OCI-LY1 (cell line): ENCODE measurements at regions not wholly inside any gene's neighbourhood (a gene's known extent, or its start where the extent isn't known, plus 50 kb on each side); places are given as distances from the start of the nearest gene placed in this dataset.

Experiments used
- H2AFZ ChIP-seq: fragments of 200-600 bp; sonication (generic), shearing (Covaris generic); 2 replicates; pipeline ENCODE4 v1.6.0; 2014; ENCODE audit warnings: antibody characterized with exemption, mild to moderate bottlenecking, low read length
- H3F3A ChIP-seq: fragments of 200-600 bp; sonication (generic), shearing (Covaris generic); 2 replicates; pipeline ENCODE4 v1.6.0; 2014; ENCODE audit warnings: mild to moderate bottlenecking, antibody characterized with exemption, low read length, moderate library complexity; ENCODE audit not compliant: insufficient read depth
- H3K27ac ChIP-seq: fragments of 200-600 bp; sonication (generic); 2 replicates; pipeline ENCODE4 v1.5.1; 2014; ENCODE audit warnings: low read length, mixed run types, mild to moderate bottlenecking, low read depth; ENCODE audit not compliant: poor library complexity, severe bottlenecking
- H3K27me3 ChIP-seq: fragments of 200-600 bp; sonication (generic); 2 replicates; pipeline ENCODE4 v1.6.0; 2014; ENCODE audit warnings: antibody characterized with exemption, mild to moderate bottlenecking, low read length, moderate library complexity; ENCODE audit not compliant: insufficient read depth
- H3K36me3 ChIP-seq: fragments of 200-600 bp; sonication (generic); 2 replicates; pipeline ENCODE4 v1.6.1; 2014; ENCODE audit warnings: mild to moderate bottlenecking, antibody characterized with exemption, low read length, moderate library complexity, mixed read lengths; ENCODE audit not compliant: insufficient read depth
- H3K4me1 ChIP-seq: fragments of 200-600 bp; sonication (generic); 2 replicates; pipeline ENCODE4 v1.5.1; 2014; ENCODE audit warnings: mild to moderate bottlenecking, low read length, moderate library complexity; ENCODE audit not compliant: insufficient read depth, severe bottlenecking
- H3K4me2 ChIP-seq: fragments of 200-600 bp; sonication (generic), shearing (Covaris generic); 2 replicates; pipeline ENCODE4 v1.6.1; 2014; ENCODE audit warnings: low read length
- H3K4me3 ChIP-seq: fragments of 200-600 bp; sonication (generic); 2 replicates; pipeline ENCODE4 v1.5.1; 2014; ENCODE audit warnings: low read length, low read depth, mild to moderate bottlenecking, mixed read lengths; ENCODE audit not compliant: poor library complexity, severe bottlenecking
- H3K79me2 ChIP-seq: fragments of 200-600 bp; shearing (Covaris generic); 2 replicates; pipeline ENCODE4 v1.6.1; 2016; ENCODE audit warnings: mixed run types, low read length, mixed read lengths; ENCODE audit not compliant: insufficient read depth
- H3K9ac ChIP-seq: fragments of 200-600 bp; sonication (generic), shearing (Covaris generic); 2 replicates; pipeline ENCODE4 v1.6.1; 2014; ENCODE audit warnings: mild to moderate bottlenecking, low read length, mixed read lengths
- H3K9me2 ChIP-seq: fragments of 200-600 bp; sonication (generic), shearing (Covaris generic); 2 replicates; pipeline ENCODE4 v1.6.1; 2014; ENCODE audit warnings: low read depth, mild to moderate bottlenecking, low read length, mixed read lengths
- H3K9me3 ChIP-seq: fragments of 200-600 bp; shearing (Covaris generic); 2 replicates; pipeline ENCODE4 v1.6.1; 2014; ENCODE audit warnings: low read length, mixed read lengths
- H4K20me1 ChIP-seq: fragments of 200-600 bp; sonication (generic), shearing (Covaris generic); 2 replicates; pipeline ENCODE4 v1.6.0; 2016; ENCODE audit warnings: mild to moderate bottlenecking, low read length; ENCODE audit not compliant: insufficient read depth
- EZH2 ChIP-seq: fragments of 200-600 bp; sonication (generic), shearing (Covaris generic); IDR thresholded peaks from 2 replicates; pipeline ENCODE4 v1.8.0; 2017; ENCODE audit warnings: borderline replicate concordance, mixed run types, mild to moderate bottlenecking, antibody characterized with exemption, low read length, moderate library complexity, mixed read lengths
- TF ChIP-seq, protein P1 (sequence below): fragments of 200-600 bp; sonication (generic), shearing (Covaris generic); IDR thresholded peaks from 2 replicates; pipeline ENCODE4 v1.5.1; 2017; ENCODE audit warnings: mild to moderate bottlenecking, antibody characterized with exemption, low read length, moderate library complexity, mixed read lengths

DNA sequence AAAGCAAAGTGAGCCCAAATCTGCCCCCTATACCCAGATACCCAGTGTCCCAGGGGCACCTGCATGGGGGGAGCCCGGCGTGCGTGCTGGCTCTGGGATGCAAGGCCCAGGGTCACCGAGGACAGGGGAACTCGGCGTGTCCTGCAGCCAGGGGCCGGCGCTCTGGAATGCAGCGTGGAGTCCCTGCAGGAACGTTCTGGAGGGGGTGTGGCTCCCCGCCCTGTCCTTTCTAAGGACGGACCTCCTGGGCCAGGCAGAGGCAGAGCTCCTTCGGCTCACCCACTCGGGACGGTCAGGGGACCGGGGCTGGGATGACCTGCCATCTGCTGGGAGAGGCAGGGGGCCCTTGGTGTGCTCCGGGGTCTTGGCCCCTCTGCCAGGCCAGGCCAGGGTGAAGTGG, 1196.8 kb downstream of the BRD1 start:
- Histone ChIP-seq H3K79me2 (no peaks in the 10 kb centered on the region), H3K36me3 (no peaks in the 10 kb centered on the region), H2AFZ (no peak overlapping the region), H3K27me3 (no peaks in the 10 kb centered on the region), H3K27ac (no peak overlapping the region), H3K4me1 (no peaks in the 10 kb centered on the region), H3K4me3 (no peak overlapping the region), H3K4me2 (no peak overlapping the region), H4K20me1 (no peaks in the 10 kb centered on the region), H3K9me3 (no peaks in the 10 kb centered on the region), H3F3A (no peaks in the 10 kb centered on the region), H3K9me2 (no peaks in the 10 kb centered on the region), H3K9ac (no peak overlapping the region)
- TF ChIP-seq, protein P1, sequence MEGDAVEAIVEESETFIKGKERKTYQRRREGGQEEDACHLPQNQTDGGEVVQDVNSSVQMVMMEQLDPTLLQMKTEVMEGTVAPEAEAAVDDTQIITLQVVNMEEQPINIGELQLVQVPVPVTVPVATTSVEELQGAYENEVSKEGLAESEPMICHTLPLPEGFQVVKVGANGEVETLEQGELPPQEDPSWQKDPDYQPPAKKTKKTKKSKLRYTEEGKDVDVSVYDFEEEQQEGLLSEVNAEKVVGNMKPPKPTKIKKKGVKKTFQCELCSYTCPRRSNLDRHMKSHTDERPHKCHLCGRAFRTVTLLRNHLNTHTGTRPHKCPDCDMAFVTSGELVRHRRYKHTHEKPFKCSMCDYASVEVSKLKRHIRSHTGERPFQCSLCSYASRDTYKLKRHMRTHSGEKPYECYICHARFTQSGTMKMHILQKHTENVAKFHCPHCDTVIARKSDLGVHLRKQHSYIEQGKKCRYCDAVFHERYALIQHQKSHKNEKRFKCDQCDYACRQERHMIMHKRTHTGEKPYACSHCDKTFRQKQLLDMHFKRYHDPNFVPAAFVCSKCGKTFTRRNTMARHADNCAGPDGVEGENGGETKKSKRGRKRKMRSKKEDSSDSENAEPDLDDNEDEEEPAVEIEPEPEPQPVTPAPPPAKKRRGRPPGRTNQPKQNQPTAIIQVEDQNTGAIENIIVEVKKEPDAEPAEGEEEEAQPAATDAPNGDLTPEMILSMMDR: no peak
- TF ChIP-seq EZH2: no peak

DNA sequence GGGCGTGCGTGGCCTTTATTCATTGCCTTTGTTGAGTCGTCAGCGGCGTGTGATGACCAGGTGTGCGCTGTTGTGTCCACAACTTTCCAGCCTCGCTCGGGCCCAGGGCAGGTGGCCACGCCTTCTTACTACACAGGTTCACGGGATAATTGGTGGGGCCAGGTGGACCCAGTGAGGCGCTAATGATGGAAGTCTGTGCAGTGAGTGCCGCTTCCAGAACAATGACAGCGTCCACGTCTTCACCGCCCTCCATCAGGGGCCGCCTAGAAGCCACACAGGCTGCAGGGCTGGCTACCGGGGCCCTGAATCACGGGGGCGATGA, 1197.3 kb downstream of the BRD1 start:
- no peak overlapping the region for H2AFZ ChIP-seq
- no peaks in the 10 kb centered on the region for H3K9me2 ChIP-seq
- H3K36me3 ChIP-seq: no peaks in the 10 kb centered on the region
- H4K20me1 ChIP-seq: no peaks in the 10 kb centered on the region
- no peak overlapping the region for H3K4me2 ChIP-seq
- no peaks in the 10 kb centered on the region for H3K9me3 ChIP-seq
- H3K27ac ChIP-seq: no peak overlapping the region
- no peak overlapping the region for H3K4me3 ChIP-seq
- no peaks in the 10 kb centered on the region for H3K4me1 ChIP-seq
- no peaks in the 10 kb centered on the region for H3K27me3 ChIP-seq
- no peaks in the 10 kb centered on the region for H3K79me2 ChIP-seq
- TF ChIP-seq, protein P1: no peak
- no peak for TF ChIP-seq EZH2
- no peak overlapping the region for H3K9ac ChIP-seq
- H3F3A ChIP-seq: no peaks in the 10 kb centered on the region

DNA sequence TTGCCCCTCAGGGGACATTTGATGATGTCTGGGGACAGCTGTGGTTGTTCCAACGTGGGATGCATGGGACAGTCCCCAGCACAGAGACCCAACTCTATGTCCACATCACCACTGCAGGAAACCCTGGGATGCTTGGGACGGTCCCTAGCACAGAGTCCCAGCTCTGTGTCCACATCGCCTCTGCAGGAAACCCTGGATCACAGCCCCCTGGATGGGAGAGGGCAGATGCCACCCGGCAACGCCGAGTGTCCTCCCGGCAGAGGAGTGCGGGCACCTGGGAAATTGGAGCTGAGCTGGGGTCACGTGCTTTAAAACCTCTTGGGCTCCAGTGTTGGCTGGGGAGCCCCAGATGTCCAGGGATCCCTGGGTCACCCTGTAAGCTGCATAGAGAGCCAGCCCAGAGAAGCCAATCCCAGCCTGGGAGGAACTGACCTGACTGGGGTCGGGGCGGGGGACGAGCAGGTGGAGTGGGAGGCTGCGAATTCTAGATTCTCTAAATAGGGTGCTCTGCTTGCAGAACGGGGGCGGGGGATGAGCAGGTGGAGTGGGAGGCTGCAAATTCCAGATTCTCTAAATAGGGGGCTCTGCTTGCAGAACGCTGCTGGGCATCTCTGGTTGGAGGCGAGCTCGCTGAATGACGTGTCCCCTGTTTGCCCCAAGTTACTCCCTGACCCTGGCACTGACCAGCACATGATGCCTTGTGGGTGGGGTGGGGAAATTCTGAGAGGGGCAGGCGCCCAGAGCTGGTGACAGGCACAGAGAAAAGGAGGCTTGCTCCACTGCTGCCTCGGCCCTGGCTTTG, 1197.8 kb downstream of the BRD1 start:
- Histone ChIP-seq H3K9ac (no peak overlapping the region), H3K4me1 (no peaks in the 10 kb centered on the region), H4K20me1 (no peaks in the 10 kb centered on the region), H3K36me3 (no peaks in the 10 kb centered on the region), H3K4me3 (no peak overlapping the region), H3K4me2 (no peak overlapping the region), H3K79me2 (no peaks in the 10 kb centered on the region), H3F3A (no peaks in the 10 kb centered on the region), H3K9me2 (no peaks in the 10 kb centered on the region), H3K27me3 (no peaks in the 10 kb centered on the region), H3K9me3 (no peaks in the 10 kb centered on the region), H2AFZ (no peak overlapping the region), H3K27ac (no peak overlapping the region)
- TF ChIP-seq EZH2: no peak
- TF ChIP-seq, protein P1: no peak
